Astrocyte of the cerebellum (primary cell): ENCODE measurements at regions not wholly inside any gene's neighbourhood (a gene's known extent, or its start where the extent isn't known, plus 50 kb on each side); places are given as distances from the start of the nearest gene placed in this dataset.

Source experiments
- DNase-seq: peaks from one replicate; pipeline ENCODE4 v3.0.0-alpha.2; 2011; ENCODE audit warnings: low read depth
- H3K4me3 ChIP-seq: 2 replicates; pipeline ENCODE4 v1.5.1; 2011; ENCODE audit warnings: mild to moderate bottlenecking, low read depth, low read length, moderate library complexity
- CTCF ChIP-seq: IDR thresholded peaks from 2 replicates; pipeline ENCODE4 v1.5.1; 2012; ENCODE audit warnings: low read length, low read depth, moderate library complexity, mild to moderate bottlenecking; ENCODE audit errors: missing control alignments
- in situ Hi-C: cut with HindIII; loops from 2 replicates; pipeline ENCODE4 v1.10.0; 2017; ENCODE audit warnings: low sequenced_read_pairs

GRCh38 chr2:225996462-225996828 is 596.9 kb downstream of the NYAP2 start:
- no peak for DNase-seq
- TF ChIP-seq CTCF: no peak
- in situ Hi-C loops: no loop called here
- H3K4me3 ChIP-seq: no peak overlapping the region

- in situ Hi-C loops: no loop called here
- no peak overlapping the region for H3K4me3 ChIP-seq
- TF ChIP-seq CTCF: no peak
- DNase-seq: no peak
These were observed 596.4 kb downstream of the NYAP2 start for GRCh38 chr2:225995796-225996461.

GRCh38 chr2:225994748-225995405 is 595.4 kb downstream of the NYAP2 start:
- DNase-seq: no peak

GRCh38 chr2:225993430-225993829 is 593.9 kb downstream of the NYAP2 start:
- H3K4me3 ChIP-seq: no peak overlapping the region
- no peak for DNase-seq
- in situ Hi-C loops: no loop called here
- TF ChIP-seq CTCF: no peak

More at GRCh38 chr2:225994748-225995405, 595.4 kb downstream of the NYAP2 start:
- no peak for TF ChIP-seq CTCF
- H3K4me3 ChIP-seq: no peak overlapping the region
- in situ Hi-C loops: no loop called here

- no peak for DNase-seq
- in situ Hi-C loops: no loop called here
- TF ChIP-seq CTCF: no peak
- no peak overlapping the region for H3K4me3 ChIP-seq
These were observed 590.3 kb downstream of the NYAP2 start for GRCh38 chr2:225989809-225990208.

- TF ChIP-seq CTCF: no peak
- in situ Hi-C loops: no loop called here
- DNase-seq: no peak
- no peak overlapping the region for H3K4me3 ChIP-seq
These were observed 580.9 kb downstream of the NYAP2 start for GRCh38 chr2:225980372-225980771.
